ENCODE measurements at regions not wholly inside any gene's neighbourhood (a gene's known extent, or its start where the extent isn't known, plus 50 kb on each side); places are given as distances from the start of the nearest gene placed in this dataset.

GRCh38 chr17:62322313-62322712 lies 58.0 kb upstream of the EFCAB3 start:
- Histone ChIP-seq H4K5ac (ENCODE audit: low read length) (no peak overlapping the region), H3K4me3 (ENCODE audit: low read length) (no peak overlapping the region), H3K18ac (ENCODE audit: low read length) (no peak overlapping the region), H2BK5ac (ENCODE audit: low read length) (no peak overlapping the region), H3K27ac (ENCODE audit: low read depth, low read length) (no peak overlapping the region), H3K56ac (ENCODE audit: low read length) (no peak overlapping the region), H3K4me2 (ENCODE audit: low read length) (no peak overlapping the region), H3K79me2 (ENCODE audit: control insufficient read depth, insufficient read depth, low read length) (no peaks in the 10 kb centered on the region), H3K27me3 (ENCODE audit: insufficient read depth, low read length, poor library complexity) (no peaks in the 10 kb centered on the region), H2BK120ac (ENCODE audit: low read depth, low read length) (no peak overlapping the region), H2AK5ac (ENCODE audit: low read length) (no peak overlapping the region), H2BK15ac (replicated peaks; ENCODE audit: low read depth) (no peak overlapping the region), H3K4me1 (ENCODE audit: control insufficient read depth, low read depth, low read length) (no peaks in the 10 kb centered on the region), H3K36me3 (ENCODE audit: control insufficient read depth, insufficient read depth, low read length) (no peaks in the 10 kb centered on the region), H3K4ac (ENCODE audit: low read depth, low read length) (no peak overlapping the region), H3K79me1 (ENCODE audit: low read length) (no peaks in the 10 kb centered on the region), H4K8ac (ENCODE audit: low read depth, low read length) (no peak overlapping the region), H3K23ac (ENCODE audit: low read length) (no peak overlapping the region), H3K9ac (ENCODE audit: low read length) (no peak overlapping the region)
- DNase-seq, result no peak
- no CpG with 5 or more reads among the region's 7 CpGs for WGBS (ENCODE audit: extremely low coverage, insufficient coverage, low lambda C conversion rate)

GRCh38 chr17:62321451-62321850 lies 58.9 kb upstream of the EFCAB3 start:
- H3K79me2 ChIP-seq (ENCODE audit: control insufficient read depth, insufficient read depth, low read length), result no peaks in the 10 kb centered on the region
- no peaks in the 10 kb centered on the region for H3K27me3 ChIP-seq (ENCODE audit: insufficient read depth, low read length, poor library complexity)
- no peak for DNase-seq
- H3K79me1 ChIP-seq (ENCODE audit: low read length), result no peaks in the 10 kb centered on the region
- no peak overlapping the region for H3K23ac ChIP-seq (ENCODE audit: low read length)
- no peak overlapping the region for H2BK15ac ChIP-seq (replicated peaks; ENCODE audit: low read depth)
- no peak overlapping the region for H4K5ac ChIP-seq (ENCODE audit: low read length)
- no peak overlapping the region for H2AK5ac ChIP-seq (ENCODE audit: low read length)
- H3K4me1 ChIP-seq (ENCODE audit: control insufficient read depth, low read depth, low read length), result no peaks in the 10 kb centered on the region
- H3K36me3 ChIP-seq (ENCODE audit: control insufficient read depth, insufficient read depth, low read length), result no peaks in the 10 kb centered on the region
- H3K4me3 ChIP-seq (ENCODE audit: low read length), result no peak overlapping the region
- H3K56ac ChIP-seq (ENCODE audit: low read length), result no peak overlapping the region
- no peak overlapping the region for H2BK5ac ChIP-seq (ENCODE audit: low read length)
- H3K27ac ChIP-seq (ENCODE audit: low read depth, low read length), result no peak overlapping the region
- H3K9ac ChIP-seq (ENCODE audit: low read length), result no peak overlapping the region
- no peak overlapping the region for H2BK120ac ChIP-seq (ENCODE audit: low read depth, low read length)
- no peak overlapping the region for H3K18ac ChIP-seq (ENCODE audit: low read length)
- no peak overlapping the region for H3K4me2 ChIP-seq (ENCODE audit: low read length)
- H4K8ac ChIP-seq (ENCODE audit: low read depth, low read length), result no peak overlapping the region
- WGBS (ENCODE audit: extremely low coverage, insufficient coverage, low lambda C conversion rate), result no CpG with 5 or more reads among the region's 1 CpG
- H3K4ac ChIP-seq (ENCODE audit: low read depth, low read length), result no peak overlapping the region

GRCh38 chr17:62319846-62320245 lies 60.5 kb upstream of the EFCAB3 start:
- no peak for DNase-seq
- H2BK120ac ChIP-seq (ENCODE audit: low read depth, low read length), result no peak overlapping the region
- no peak overlapping the region for H3K4ac ChIP-seq (ENCODE audit: low read depth, low read length)
- WGBS (ENCODE audit: extremely low coverage, insufficient coverage, low lambda C conversion rate), result no CpG with 5 or more reads among the region's 1 CpG
- H3K23ac ChIP-seq (ENCODE audit: low read length), result no peak overlapping the region
- no peak overlapping the region for H3K56ac ChIP-seq (ENCODE audit: low read length)
- no peak overlapping the region for H3K9ac ChIP-seq (ENCODE audit: low read length)
- no peak overlapping the region for H3K18ac ChIP-seq (ENCODE audit: low read length)
- no peaks in the 10 kb centered on the region for H3K79me1 ChIP-seq (ENCODE audit: low read length)
- H3K27me3 ChIP-seq (ENCODE audit: insufficient read depth, low read length, poor library complexity), result no peaks in the 10 kb centered on the region
- no peak overlapping the region for H4K8ac ChIP-seq (ENCODE audit: low read depth, low read length)
- H3K4me1 ChIP-seq (ENCODE audit: control insufficient read depth, low read depth, low read length), result no peaks in the 10 kb centered on the region
- no peak overlapping the region for H4K5ac ChIP-seq (ENCODE audit: low read length)
- no peak overlapping the region for H2BK5ac ChIP-seq (ENCODE audit: low read length)
- H2BK15ac ChIP-seq (replicated peaks; ENCODE audit: low read depth), result no peak overlapping the region
- H3K4me2 ChIP-seq (ENCODE audit: low read length), result no peak overlapping the region
- H3K79me2 ChIP-seq (ENCODE audit: control insufficient read depth, insufficient read depth, low read length), result no peaks in the 10 kb centered on the region
- no peak overlapping the region for H2AK5ac ChIP-seq (ENCODE audit: low read length)
- H3K36me3 ChIP-seq (ENCODE audit: control insufficient read depth, insufficient read depth, low read length), result no peaks in the 10 kb centered on the region
- no peak overlapping the region for H3K27ac ChIP-seq (ENCODE audit: low read depth, low read length)
- H3K4me3 ChIP-seq (ENCODE audit: low read length), result no peak overlapping the region

DNA sequence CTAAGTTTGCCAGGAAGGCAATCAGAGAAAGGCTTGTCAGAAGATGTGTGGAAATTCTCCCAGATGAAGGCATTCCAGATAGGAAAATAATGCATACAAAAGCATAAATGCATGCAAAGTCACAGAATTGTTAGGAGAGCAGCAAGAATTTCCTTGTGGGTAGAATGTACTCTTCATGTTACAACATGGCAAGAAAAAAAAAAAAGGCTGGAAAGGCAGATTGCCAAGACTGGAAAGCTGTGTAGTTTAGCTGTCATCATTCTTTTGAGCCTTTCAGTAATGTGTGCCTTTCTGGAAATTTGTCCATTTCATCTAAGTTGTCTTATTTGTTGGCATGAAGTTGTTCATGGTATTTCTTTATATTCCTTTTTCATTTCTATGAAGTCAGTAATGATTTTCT lies 71.0 kb upstream of the EFCAB3 start:
- Histone ChIP-seq H2AK5ac (ENCODE audit: low read length) (no peak overlapping the region), H3K56ac (ENCODE audit: low read length) (no peak overlapping the region), H3K79me1 (ENCODE audit: low read length) (no peaks in the 10 kb centered on the region), H3K18ac (ENCODE audit: low read length) (no peak overlapping the region), H3K4me1 (ENCODE audit: control insufficient read depth, low read depth, low read length) (no peaks in the 10 kb centered on the region), H2BK5ac (ENCODE audit: low read length) (no peak overlapping the region), H3K79me2 (ENCODE audit: control insufficient read depth, insufficient read depth, low read length) (no peaks in the 10 kb centered on the region), H3K9ac (ENCODE audit: low read length) (no peak overlapping the region), H4K8ac (ENCODE audit: low read depth, low read length) (no peak overlapping the region), H3K23ac (ENCODE audit: low read length) (no peak overlapping the region), H2BK15ac (replicated peaks; ENCODE audit: low read depth) (no peak overlapping the region), H3K4me3 (ENCODE audit: low read length) (no peak overlapping the region), H2BK120ac (ENCODE audit: low read depth, low read length) (no peak overlapping the region), H3K27ac (ENCODE audit: low read depth, low read length) (no peak overlapping the region), H3K4me2 (ENCODE audit: low read length) (no peak overlapping the region), H3K27me3 (ENCODE audit: insufficient read depth, low read length, poor library complexity) (no peaks in the 10 kb centered on the region), H3K36me3 (ENCODE audit: control insufficient read depth, insufficient read depth, low read length) (no peaks in the 10 kb centered on the region), H3K4ac (ENCODE audit: low read depth, low read length) (no peak overlapping the region), H4K5ac (ENCODE audit: low read length) (no peak overlapping the region)
- DNase-seq, result no peak

GRCh38 chr17:62307196-62307595 lies 73.2 kb upstream of the EFCAB3 start:
- H3K27me3 ChIP-seq (ENCODE audit: insufficient read depth, low read length, poor library complexity), result no peaks in the 10 kb centered on the region
- no peaks in the 10 kb centered on the region for H3K79me1 ChIP-seq (ENCODE audit: low read length)
- H3K9ac ChIP-seq (ENCODE audit: low read length), result no peak overlapping the region
- no peak overlapping the region for H3K23ac ChIP-seq (ENCODE audit: low read length)
- no peak overlapping the region for H4K8ac ChIP-seq (ENCODE audit: low read depth, low read length)
- H3K4me3 ChIP-seq (ENCODE audit: low read length), result no peak overlapping the region
- no peak overlapping the region for H2BK15ac ChIP-seq (replicated peaks; ENCODE audit: low read depth)
- H3K4ac ChIP-seq (ENCODE audit: low read depth, low read length), result no peak overlapping the region
- no peak overlapping the region for H3K18ac ChIP-seq (ENCODE audit: low read length)
- H3K27ac ChIP-seq (ENCODE audit: low read depth, low read length), result no peak overlapping the region
- H3K56ac ChIP-seq (ENCODE audit: low read length), result no peak overlapping the region
- H3K4me2 ChIP-seq (ENCODE audit: low read length), result no peak overlapping the region
- no peaks in the 10 kb centered on the region for H3K79me2 ChIP-seq (ENCODE audit: control insufficient read depth, insufficient read depth, low read length)
- H3K4me1 ChIP-seq (ENCODE audit: control insufficient read depth, low read depth, low read length), result no peaks in the 10 kb centered on the region
- no peak overlapping the region for H4K5ac ChIP-seq (ENCODE audit: low read length)
- no peak overlapping the region for H2BK5ac ChIP-seq (ENCODE audit: low read length)
- peak; percentile 41 for DNase-seq
- no CpG with 5 or more reads among the region's 2 CpGs for WGBS (ENCODE audit: extremely low coverage, insufficient coverage, low lambda C conversion rate)
- H3K36me3 ChIP-seq (ENCODE audit: control insufficient read depth, insufficient read depth, low read length), result no peaks in the 10 kb centered on the region
- H2AK5ac ChIP-seq (ENCODE audit: low read length), result no peak overlapping the region
- no peak overlapping the region for H2BK120ac ChIP-seq (ENCODE audit: low read depth, low read length)

GRCh38 chr17:62303476-62303875 lies 76.9 kb upstream of the EFCAB3 start:
- H3K56ac ChIP-seq (ENCODE audit: low read length), result no peak overlapping the region
- H3K4me3 ChIP-seq (ENCODE audit: low read length), result no peak overlapping the region
- DNase-seq, result no peak
- no peak overlapping the region for H2BK120ac ChIP-seq (ENCODE audit: low read depth, low read length)
- H2BK15ac ChIP-seq (replicated peaks; ENCODE audit: low read depth), result no peak overlapping the region
- no peak overlapping the region for H3K23ac ChIP-seq (ENCODE audit: low read length)
- no peak overlapping the region for H3K18ac ChIP-seq (ENCODE audit: low read length)
- no peaks in the 10 kb centered on the region for H3K27me3 ChIP-seq (ENCODE audit: insufficient read depth, low read length, poor library complexity)
- H3K4me1 ChIP-seq (ENCODE audit: control insufficient read depth, low read depth, low read length), result no peaks in the 10 kb centered on the region
- H3K4ac ChIP-seq (ENCODE audit: low read depth, low read length), result no peak overlapping the region
- no peak overlapping the region for H3K4me2 ChIP-seq (ENCODE audit: low read length)
- no peak overlapping the region for H4K5ac ChIP-seq (ENCODE audit: low read length)
- H3K9ac ChIP-seq (ENCODE audit: low read length), result no peak overlapping the region
- no peaks in the 10 kb centered on the region for H3K36me3 ChIP-seq (ENCODE audit: control insufficient read depth, insufficient read depth, low read length)
- no peak overlapping the region for H2BK5ac ChIP-seq (ENCODE audit: low read length)
- H3K27ac ChIP-seq (ENCODE audit: low read depth, low read length), result no peak overlapping the region
- no peaks in the 10 kb centered on the region for H3K79me2 ChIP-seq (ENCODE audit: control insufficient read depth, insufficient read depth, low read length)
- no peak overlapping the region for H4K8ac ChIP-seq (ENCODE audit: low read depth, low read length)
- H2AK5ac ChIP-seq (ENCODE audit: low read length), result no peak overlapping the region
- H3K79me1 ChIP-seq (ENCODE audit: low read length), result no peaks in the 10 kb centered on the region
